ENCODE measurements at regions not wholly inside any gene's neighbourhood (a gene's known extent, or its start where the extent isn't known, plus 50 kb on each side); places are given as distances from the start of the nearest gene placed in this dataset.

GRCh38 chr21:16343776-16344175, 614.0 kb downstream of the USP25 start:
- no peak for DNase-seq (ENCODE audit: low read depth in 2 of 2, low spot score in 1 of 2)

- no peak for DNase-seq (ENCODE audit: low read depth in 2 of 2, low spot score in 1 of 2)
Measured at GRCh38 chr21:16345757-16346156, 616.0 kb downstream of the USP25 start.

- no peak for DNase-seq (ENCODE audit: low read depth in 2 of 2, low spot score in 1 of 2)
Measured at GRCh38 chr21:16347223-16347622, 617.4 kb downstream of the USP25 start.

GRCh38 chr21:16353764-16354163, 624.0 kb downstream of the USP25 start:
- no peak for DNase-seq (ENCODE audit: low read depth in 2 of 2, low spot score in 1 of 2)

- no peak for DNase-seq (ENCODE audit: low read depth in 2 of 2, low spot score in 1 of 2)
Measured at GRCh38 chr21:16357994-16358393, 628.2 kb downstream of the USP25 start.

GRCh38 chr21:16358784-16359183, 629.0 kb downstream of the USP25 start:
- no peak for DNase-seq (ENCODE audit: low read depth in 2 of 2, low spot score in 1 of 2)

- no peak for DNase-seq (ENCODE audit: low read depth in 2 of 2, low spot score in 1 of 2)
Measured at GRCh38 chr21:16363100-16363499, 633.3 kb downstream of the USP25 start.

- DNase-seq (ENCODE audit: low read depth in 2 of 2, low spot score in 1 of 2) = no peak
Measured at GRCh38 chr21:16363518-16363917, 633.7 kb downstream of the USP25 start.

- no peak for DNase-seq (ENCODE audit: low read depth in 2 of 2, low spot score in 1 of 2)
Measured at GRCh38 chr21:16366207-16366606, 636.4 kb downstream of the USP25 start.

- DNase-seq (ENCODE audit: low read depth in 2 of 2, low spot score in 1 of 2) = no peak
Measured at GRCh38 chr21:16367079-16367478, 637.3 kb downstream of the USP25 start.

- no peak for DNase-seq (ENCODE audit: low read depth in 2 of 2, low spot score in 1 of 2)
Measured at GRCh38 chr21:16370186-16370585, 640.4 kb downstream of the USP25 start.

GRCh38 chr21:16372586-16372985, 642.8 kb downstream of the USP25 start:
- DNase-seq (ENCODE audit: low read depth in 2 of 2, low spot score in 1 of 2) = no peak

- no peak for DNase-seq (ENCODE audit: low read depth in 2 of 2, low spot score in 1 of 2)
Measured at GRCh38 chr21:16376673-16377072, 646.9 kb downstream of the USP25 start.

- no peak for DNase-seq (ENCODE audit: low read depth in 2 of 2, low spot score in 1 of 2)
Measured at GRCh38 chr21:16377120-16377658, 647.4 kb downstream of the USP25 start.

- no peak for DNase-seq (ENCODE audit: low read depth in 2 of 2, low spot score in 1 of 2)
Measured at GRCh38 chr21:16377857-16378256, 648.1 kb downstream of the USP25 start.

GRCh38 chr21:16378525-16378924, 648.7 kb downstream of the USP25 start:
- no peak for DNase-seq (ENCODE audit: low read depth in 2 of 2, low spot score in 1 of 2)

GRCh38 chr21:16388291-16388690, 658.5 kb downstream of the USP25 start:
- no peak for DNase-seq (ENCODE audit: low read depth in 2 of 2, low spot score in 1 of 2)

- DNase-seq (ENCODE audit: low read depth in 2 of 2, low spot score in 1 of 2) = no peak
Measured at GRCh38 chr21:16388911-16389560, 659.3 kb downstream of the USP25 start.

- DNase-seq (ENCODE audit: low read depth in 2 of 2, low spot score in 1 of 2) = no peak
Measured at GRCh38 chr21:16389643-16390042, 659.9 kb downstream of the USP25 start.

- no peak for DNase-seq (ENCODE audit: low read depth in 2 of 2, low spot score in 1 of 2)
Measured at GRCh38 chr21:16395285-16395684, 665.5 kb downstream of the USP25 start.

GRCh38 chr21:16402752-16403151, 673.0 kb downstream of the USP25 start:
- no peak for DNase-seq (ENCODE audit: low read depth in 2 of 2, low spot score in 1 of 2)

- DNase-seq (ENCODE audit: low read depth in 2 of 2, low spot score in 1 of 2) = no peak
Measured at GRCh38 chr21:16404776-16405175, 675.0 kb downstream of the USP25 start.

- no peak for DNase-seq (ENCODE audit: low read depth in 2 of 2, low spot score in 1 of 2)
Measured at GRCh38 chr21:16406355-16406754, 676.6 kb downstream of the USP25 start.

All from stimulated activated CD8-positive, alpha-beta memory T cell treated with anti-CD3 and anti-CD28 coated beads, Interleukin-4, amount 100 ng/mL, for 1 hour (primary cell).